ENCODE measurements at regions not wholly inside any gene's neighbourhood (a gene's known extent, or its start where the extent isn't known, plus 50 kb on each side); places are given as distances from the start of the nearest gene placed in this dataset.

GRCh38 chr2:133839677-133840076 lies 271.4 kb upstream of the NCKAP5 start:
- no peak overlapping the region for H3K4me3 ChIP-seq
- H3K36me3 ChIP-seq, result no peaks in the 10 kb centered on the region
- H3K27me3 ChIP-seq, result no peaks in the 10 kb centered on the region
- TF ChIP-seq POLR2A (IDR thresholded peaks at IDR 0.05) (no peak), EP300 (IDR thresholded peaks at IDR 0.05) (no peak), POLR2AphosphoS5 (IDR thresholded peaks at IDR 0.05) (no peak), CTCF (IDR thresholded peaks at IDR 0.05) (no peak)
- DNase-seq (no peak), ATAC-seq (ENCODE audit: low FRiP score in 2 of 2) (no peak)
- peaks cover 0 to 5% (median 4%) of the 10 kb centered on the region in 4 donors for H3K4me1 ChIP-seq
- no peaks in the 10 kb centered on the region for H3K9me3 ChIP-seq
- no peak overlapping the region for H3K27ac ChIP-seq
- WGBS, 2 donors, result 85 to 91% methylated on average over 6 of the region's 6 CpGs

GRCh38 chr2:133840761-133841160 lies 272.5 kb upstream of the NCKAP5 start:
- H3K9me3 ChIP-seq, result no peaks in the 10 kb centered on the region
- peaks cover 0 to 5% (median 4%) of the 10 kb centered on the region in 4 donors for H3K4me1 ChIP-seq
- H3K27ac ChIP-seq, result no peak overlapping the region
- ATAC-seq (ENCODE audit: low FRiP score in 2 of 2) (no peak), DNase-seq (no peak)
- 77 to 87% methylated on average over 7 of the region's 7 CpGs for WGBS, 2 donors
- no peaks in the 10 kb centered on the region for H3K27me3 ChIP-seq
- H3K36me3 ChIP-seq, result no peaks in the 10 kb centered on the region
- no peak for TF ChIP-seq EP300 (IDR thresholded peaks at IDR 0.05)
- H3K4me3 ChIP-seq, result no peak overlapping the region

GRCh38 chr2:133841900-133842299 lies 273.6 kb upstream of the NCKAP5 start:
- TF ChIP-seq CTCF (IDR thresholded peaks at IDR 0.05), result no peak
- TF ChIP-seq POLR2A (IDR thresholded peaks at IDR 0.05), result no peak
- TF ChIP-seq POLR2AphosphoS5 (IDR thresholded peaks at IDR 0.05), result no peak
- no peak for TF ChIP-seq EP300 (IDR thresholded peaks at IDR 0.05)
- H3K27ac ChIP-seq, result peak overlapping the region in 1 of 4 donors; percentile 53
- no peaks in the 10 kb centered on the region for H3K9me3 ChIP-seq
- peaks cover 0 to 5% (median 4%) of the 10 kb centered on the region in 4 donors for H3K4me1 ChIP-seq
- WGBS, 2 donors, result 51 to 61% methylated on average over 2 to 4 of the region's 4 CpGs
- no peaks in the 10 kb centered on the region for H3K36me3 ChIP-seq
- no peak for DNase-seq
- H3K4me3 ChIP-seq, result no peak overlapping the region
- H3K27me3 ChIP-seq, result no peaks in the 10 kb centered on the region
- ATAC-seq (ENCODE audit: low FRiP score in 2 of 2), result peak; percentile 42 to 76

- H3K4me1 ChIP-seq, result peaks cover 0 to 5% (median 4%) of the 10 kb centered on the region in 4 donors
- WGBS, 2 donors, result 77% methylated on average over 2 of the region's 2 CpGs
- DNase-seq (no peak), ATAC-seq (ENCODE audit: low FRiP score in 2 of 2) (no peak)
- H3K9me3 ChIP-seq, result no peaks in the 10 kb centered on the region
- H3K4me3 ChIP-seq, result no peak overlapping the region
- H3K27ac ChIP-seq, result peak overlapping the region in 1 of 4 donors; percentile 15
- no peak for TF ChIP-seq POLR2A (IDR thresholded peaks at IDR 0.05)
- no peak for TF ChIP-seq POLR2AphosphoS5 (IDR thresholded peaks at IDR 0.05)
- TF ChIP-seq CTCF (IDR thresholded peaks at IDR 0.05), result no peak
- no peak for TF ChIP-seq EP300 (IDR thresholded peaks at IDR 0.05)
- no peaks in the 10 kb centered on the region for H3K27me3 ChIP-seq
- H3K36me3 ChIP-seq, result no peaks in the 10 kb centered on the region
Observed at GRCh38 chr2:133842446-133842845, 274.2 kb upstream of the NCKAP5 start.

GRCh38 chr2:133843091-133843490 lies 274.8 kb upstream of the NCKAP5 start:
- WGBS, 2 donors, result 88 to 94% methylated on average over 3 of the region's 3 CpGs

More at GRCh38 chr2:133843091-133843490, 274.8 kb upstream of the NCKAP5 start:
- DNase-seq (no peak), ATAC-seq (ENCODE audit: low FRiP score in 2 of 2) (no peak)
- Histone ChIP-seq H3K27me3 (no peaks in the 10 kb centered on the region), H3K4me3 (no peak overlapping the region), H3K27ac (no peak overlapping the region), H3K9me3 (no peaks in the 10 kb centered on the region), H3K36me3 (no peaks in the 10 kb centered on the region), H3K4me1 (peaks cover 0 to 5% (median 4%) of the 10 kb centered on the region in 4 donors)
- TF ChIP-seq CTCF (IDR thresholded peaks at IDR 0.05) (no peak), POLR2A (IDR thresholded peaks at IDR 0.05) (no peak), POLR2AphosphoS5 (IDR thresholded peaks at IDR 0.05) (no peak), EP300 (IDR thresholded peaks at IDR 0.05) (no peak)

All from upper lobe of left lung (tissue), 6 donors.